NCI-H446 treated with DMSO at 0.1 percent for 48 hours (cell line): ENCODE measurements at regions not wholly inside any gene's neighbourhood (a gene's known extent, or its start where the extent isn't known, plus 50 kb on each side); places are given as distances from the start of the nearest gene placed in this dataset.
A peak's percentile ranks its signal among the peaks of the same experiment; 100 is the strongest.

Experiments used
- DNase-seq: peaks from one replicate; lab custom pipeline; 2025; lab: John Stamatoyannopoulos, UW

DNA sequence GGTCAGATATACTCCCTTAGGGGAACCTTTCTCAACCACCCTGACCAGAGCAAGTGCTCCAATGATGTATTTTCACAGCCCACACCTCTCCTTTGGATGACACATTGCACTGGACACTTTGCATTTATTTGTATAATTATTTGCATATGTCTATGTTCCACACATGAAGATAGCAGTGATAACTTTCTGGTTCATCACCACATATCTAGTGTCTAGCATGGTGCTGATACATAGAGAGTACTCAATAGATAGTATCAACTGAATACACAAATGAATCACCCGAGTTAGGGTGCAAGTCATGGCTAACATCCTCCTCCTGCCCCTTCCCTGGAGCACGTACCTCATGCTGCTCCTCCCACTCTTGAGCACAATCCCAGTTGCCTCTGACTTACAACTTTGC, 617.6 kb downstream of the EBF1 start:
- no peak for DNase-seq

- no peak for DNase-seq
These were observed 619.2 kb upstream of the CLINT1 start for GRCh38 chr5:158478139-158478538.

- DNase-seq = no peak
These were observed 618.3 kb upstream of the CLINT1 start for GRCh38 chr5:158477214-158477613.

- DNase-seq = no peak
These were observed 614.2 kb upstream of the CLINT1 start for GRCh38 chr5:158473016-158473635.

DNA sequence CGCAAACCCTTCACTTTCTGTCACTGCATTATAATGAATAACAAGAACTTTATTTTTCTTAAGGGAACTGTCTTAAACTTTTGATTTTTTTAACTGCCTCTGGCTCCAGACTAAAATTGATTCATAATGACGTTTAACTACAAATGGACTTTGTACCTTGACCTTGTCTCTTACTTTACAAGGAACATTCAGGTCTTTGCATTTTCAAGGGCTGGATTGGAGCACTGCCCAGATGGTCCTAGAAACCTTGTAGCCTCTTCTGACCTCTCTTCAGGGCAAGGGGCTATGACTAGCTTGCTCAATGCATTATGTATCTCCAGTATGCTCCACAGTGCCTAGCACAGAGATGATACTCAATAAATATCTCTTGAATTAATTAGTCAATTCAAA, 612.6 kb upstream of the CLINT1 start:
- no peak for DNase-seq

GRCh38 chr5:158470764-158471534, 612.0 kb upstream of the CLINT1 start:
- no peak for DNase-seq

GRCh38 chr5:158468444-158468843, 609.5 kb upstream of the CLINT1 start:
- no peak for DNase-seq

DNA sequence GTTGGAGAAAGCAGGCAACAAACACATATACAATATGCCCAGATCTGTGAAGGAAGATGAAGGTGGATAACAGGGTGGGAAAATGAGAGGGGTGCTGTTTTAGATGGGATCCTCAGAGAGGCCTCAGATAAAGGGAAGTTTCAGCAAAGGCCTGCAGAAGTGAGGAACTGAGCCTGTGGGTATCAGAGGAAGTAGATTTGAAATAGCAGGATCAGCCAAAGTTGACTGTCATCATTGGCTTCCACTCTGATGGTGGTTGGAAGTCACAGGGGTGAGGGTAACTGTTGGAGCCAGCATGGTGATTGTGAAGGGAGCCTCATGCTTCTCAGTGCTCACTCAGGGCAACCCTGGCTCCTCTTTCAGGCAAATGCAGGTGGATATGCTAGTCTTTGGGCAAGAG, 607.2 kb upstream of the CLINT1 start:
- DNase-seq = no peak

DNA sequence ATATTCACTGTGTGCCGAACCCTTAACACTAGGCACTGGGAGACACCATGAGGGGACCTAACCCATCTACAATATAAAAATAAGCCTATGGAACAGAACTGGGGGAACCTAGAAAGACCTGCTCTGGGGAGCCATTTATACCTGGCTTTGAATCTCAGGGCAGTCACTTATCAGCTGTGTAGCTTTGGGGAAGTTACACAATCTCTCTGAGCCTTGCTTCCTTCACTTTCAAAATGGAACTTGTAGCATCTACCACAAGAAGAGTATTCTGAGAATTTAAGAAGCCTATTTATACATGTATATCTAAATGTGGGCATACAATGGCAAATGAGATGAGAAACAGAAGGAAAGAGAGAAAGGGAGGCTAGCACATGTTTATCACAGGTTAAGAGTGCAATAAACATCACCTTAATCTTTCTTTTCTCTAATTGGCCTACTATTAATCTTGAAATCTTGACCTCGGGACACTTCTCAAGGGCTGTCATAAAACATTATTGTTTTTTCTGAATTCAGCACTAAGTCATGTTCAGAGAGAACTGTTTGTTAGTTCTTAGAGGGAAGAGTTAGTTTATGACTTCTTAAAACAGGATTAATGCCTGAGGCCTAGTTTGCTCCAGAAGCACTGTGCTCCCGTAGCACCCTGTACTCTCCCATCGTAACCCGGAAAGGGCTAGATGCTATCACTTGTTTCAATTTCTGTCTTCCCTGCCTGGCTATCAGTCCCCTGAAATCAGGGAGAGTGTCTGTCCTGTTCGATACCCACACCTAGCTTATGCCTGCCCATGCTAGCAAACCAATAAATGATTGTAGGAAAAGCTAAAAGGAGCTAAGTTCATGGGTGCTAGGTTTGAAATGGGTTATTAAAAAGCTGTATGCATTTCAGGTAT, 606.4 kb upstream of the CLINT1 start:
- no peak for DNase-seq

- no peak for DNase-seq
These were observed 605.4 kb upstream of the CLINT1 start for GRCh38 chr5:158464383-158464782.

- no peak for DNase-seq
These were observed 605.0 kb upstream of the CLINT1 start for GRCh38 chr5:158463938-158464337.

DNA sequence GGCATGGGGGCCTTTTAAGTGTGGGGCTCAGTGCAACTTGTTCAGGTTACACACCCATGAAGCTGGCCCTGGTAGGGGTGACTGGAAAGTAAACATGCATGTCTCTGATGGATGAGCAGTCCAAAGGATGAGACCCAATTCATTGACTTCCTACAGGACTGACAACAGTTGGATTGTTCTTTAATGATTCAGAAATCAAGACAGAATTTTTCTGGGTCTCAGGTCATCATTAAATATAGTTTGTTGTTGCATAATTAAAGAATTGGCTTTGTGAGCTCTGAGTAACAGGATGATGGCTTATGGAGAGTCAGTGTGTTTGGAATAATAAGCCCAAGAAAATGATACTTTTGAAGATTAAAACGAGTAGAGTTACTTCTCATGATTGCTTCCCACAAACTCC, 604.2 kb upstream of the CLINT1 start:
- no peak for DNase-seq

DNA sequence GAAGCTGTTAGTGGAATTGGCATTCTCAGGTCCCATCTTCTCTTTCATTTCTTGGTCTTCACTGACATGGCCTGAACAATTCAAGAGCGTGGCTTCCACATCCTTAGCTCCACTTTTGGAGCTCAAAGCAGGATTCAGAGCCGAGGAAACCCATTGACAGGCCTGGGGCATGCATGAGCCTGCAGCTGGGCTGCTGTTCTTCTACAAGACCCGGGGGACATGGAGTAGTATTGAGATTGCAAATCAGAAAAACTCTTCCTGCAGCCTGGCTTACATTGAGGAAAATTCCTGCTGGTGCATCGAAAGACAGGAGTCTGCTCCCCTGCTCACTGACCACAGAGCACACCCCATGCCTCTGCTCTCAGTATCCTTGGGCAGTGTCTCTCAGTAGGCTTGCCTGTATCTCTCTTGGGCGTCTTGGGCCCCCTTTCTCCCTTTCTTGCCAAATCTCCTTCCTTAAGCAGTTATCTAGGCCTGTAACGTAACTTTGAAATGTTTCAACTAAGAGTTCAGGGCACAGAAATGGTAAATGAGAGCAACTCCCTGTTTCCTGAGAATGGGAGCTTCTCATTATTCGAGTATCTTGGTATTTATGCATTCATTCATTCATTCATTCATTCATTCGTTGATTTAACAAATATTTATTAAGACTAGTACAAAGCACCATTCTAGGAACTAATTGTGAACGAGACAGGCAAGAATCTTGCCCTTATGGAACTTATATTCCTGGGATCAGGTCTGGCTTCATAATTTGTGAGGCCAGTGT, 603.6 kb upstream of the CLINT1 start:
- DNase-seq = no peak

- DNase-seq = no peak
These were observed 602.4 kb upstream of the CLINT1 start for GRCh38 chr5:158461240-158461854.

DNA sequence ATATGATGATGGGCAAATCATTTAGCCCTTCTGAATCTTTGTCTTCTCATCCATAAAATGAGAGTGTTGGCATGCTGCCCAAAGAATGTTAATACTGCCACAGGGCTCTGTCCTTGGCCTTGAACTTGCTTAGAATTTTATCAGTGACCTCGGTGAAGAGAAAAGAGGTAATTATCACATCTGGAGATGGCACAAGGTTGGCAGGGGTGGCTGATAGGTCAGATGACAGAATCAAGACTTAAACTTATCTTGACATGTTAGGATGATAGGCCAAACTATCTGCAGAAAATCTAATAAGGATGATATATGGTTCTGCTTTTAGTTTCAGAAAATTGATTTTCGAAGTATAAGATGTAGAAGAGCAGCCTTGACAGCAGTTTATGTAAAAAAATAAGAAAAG, 599.1 kb upstream of the CLINT1 start:
- DNase-seq = no peak

GRCh38 chr5:158456756-158457155, 597.8 kb upstream of the CLINT1 start:
- no peak for DNase-seq

GRCh38 chr5:158456241-158456640, 597.3 kb upstream of the CLINT1 start:
- no peak for DNase-seq

DNA sequence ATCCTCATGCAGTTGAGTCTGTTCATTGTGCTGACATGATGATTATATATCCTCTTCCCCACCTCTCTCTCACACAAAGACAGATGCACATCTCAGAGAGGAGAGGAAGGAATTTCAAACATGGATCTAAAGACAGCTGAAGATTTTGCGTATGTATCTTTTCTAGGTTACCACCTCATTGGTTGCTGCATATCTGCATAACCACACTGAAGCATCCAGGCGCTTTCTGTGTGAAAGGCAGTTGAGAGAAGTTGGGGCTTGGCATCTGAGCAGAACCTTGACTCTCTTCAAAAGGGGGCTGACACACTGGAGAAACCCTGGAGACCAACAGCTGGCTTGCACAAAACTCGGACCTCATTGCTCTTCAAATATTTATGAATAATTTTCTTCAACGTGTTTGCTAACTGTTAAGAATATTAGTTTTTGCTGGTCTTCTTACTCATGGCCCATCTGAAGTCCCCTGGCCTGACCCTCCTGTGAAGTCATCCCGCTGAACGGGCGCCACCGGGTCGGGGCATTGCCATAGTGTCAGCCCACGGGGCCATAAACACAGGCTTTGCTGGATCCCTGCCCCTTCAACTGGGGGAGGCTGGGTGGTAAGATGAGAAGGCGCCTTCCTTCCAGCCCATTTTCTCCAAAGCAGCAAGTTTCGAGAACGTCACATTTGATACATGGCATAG, 593.2 kb upstream of the CLINT1 start:
- no peak for DNase-seq

- peak; percentile 35 for DNase-seq
These were observed 592.5 kb upstream of the CLINT1 start for GRCh38 chr5:158451203-158451992.

DNA sequence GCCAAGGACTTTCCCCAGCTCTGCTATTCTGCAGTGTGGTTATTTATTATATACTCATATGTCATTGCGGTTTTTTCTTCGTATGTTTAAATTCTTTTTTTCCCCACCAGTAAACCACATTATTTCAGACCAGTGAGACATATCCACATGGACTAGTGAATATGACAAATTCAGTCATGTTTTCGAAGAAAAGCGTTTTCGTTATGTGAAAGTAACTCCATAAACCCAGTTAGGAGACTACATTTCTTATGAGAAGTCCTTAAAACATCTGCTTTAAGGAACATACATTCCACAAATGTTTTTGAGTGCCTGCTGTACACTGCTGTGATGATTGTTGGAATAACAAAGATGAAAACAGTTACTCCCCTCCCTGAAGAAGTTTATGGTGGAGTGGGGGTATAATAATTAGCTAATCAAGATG, 591.8 kb upstream of the CLINT1 start:
- DNase-seq = no peak
